22Rv1 (cell line): ENCODE measurements at regions not wholly inside any gene's neighbourhood (a gene's known extent, or its start where the extent isn't known, plus 50 kb on each side); places are given as distances from the start of the nearest gene placed in this dataset.

ENCODE experiments used
- H3K27ac ChIP-seq: fragments of 450-650 bp; 2 replicates; pipeline ENCODE4 v1.5.1; 2017
- CTCF ChIP-seq: fragments of 450-650 bp; IDR thresholded peaks from 2 replicates; pipeline ENCODE4 v1.5.1; 2017; ENCODE audit warnings: mild to moderate bottlenecking
- ZFX ChIP-seq: fragments of 450-650 bp; IDR thresholded peaks from 2 replicates; pipeline ENCODE4 v1.6.1; 2017; ENCODE audit warnings: antibody characterized with exemption, borderline replicate concordance

DNA sequence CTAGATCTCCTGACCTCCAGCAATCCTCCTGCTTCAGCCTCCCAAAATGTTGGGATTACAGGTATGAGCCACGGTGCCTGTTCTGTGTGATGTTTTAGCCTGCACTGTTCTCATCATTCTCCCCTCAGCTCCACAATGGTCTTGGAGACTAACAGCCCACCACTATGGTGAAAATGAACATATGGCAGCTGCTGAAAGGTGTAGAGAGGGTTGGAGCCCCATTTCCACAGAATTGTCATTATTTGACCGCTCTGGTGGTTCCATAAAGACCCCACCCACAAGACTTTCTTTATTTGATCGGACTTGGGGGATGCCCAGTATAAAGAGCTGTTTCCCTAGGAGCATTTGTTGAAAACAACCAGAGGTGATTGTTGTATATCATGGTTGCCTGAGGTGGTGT, 67.9 kb upstream of the SEPTIN5 start:
- TF ChIP-seq ZFX (no peak), CTCF (no peak)
- no peak overlapping the region for H3K27ac ChIP-seq

GRCh38 chr22:19648419-19648929, 65.8 kb upstream of the SEPTIN5 start:
- no peak overlapping the region for H3K27ac ChIP-seq
- no peak for TF ChIP-seq ZFX
- TF ChIP-seq CTCF: no peak

DNA sequence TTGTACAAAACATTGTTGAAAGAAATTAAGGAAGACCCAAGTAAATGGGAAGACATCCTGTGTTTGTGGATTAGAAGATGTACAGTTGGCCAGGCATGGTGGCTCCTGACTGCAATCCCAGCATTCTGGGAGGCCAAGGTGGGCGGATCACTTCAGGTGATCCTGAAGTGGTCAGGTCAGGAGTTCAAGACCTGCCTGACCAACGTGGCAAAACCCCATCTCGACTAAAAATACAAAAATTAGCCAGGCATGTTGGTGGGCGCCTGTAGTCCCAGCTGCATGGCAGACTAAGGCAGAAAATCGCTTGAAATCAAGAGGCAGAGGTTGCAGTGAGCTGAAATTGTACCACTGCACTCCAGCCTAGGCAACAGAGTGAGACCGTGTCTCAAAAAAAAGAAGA, 62.0 kb upstream of the SEPTIN5 start:
- TF ChIP-seq ZFX: no peak
- no peak for TF ChIP-seq CTCF

DNA sequence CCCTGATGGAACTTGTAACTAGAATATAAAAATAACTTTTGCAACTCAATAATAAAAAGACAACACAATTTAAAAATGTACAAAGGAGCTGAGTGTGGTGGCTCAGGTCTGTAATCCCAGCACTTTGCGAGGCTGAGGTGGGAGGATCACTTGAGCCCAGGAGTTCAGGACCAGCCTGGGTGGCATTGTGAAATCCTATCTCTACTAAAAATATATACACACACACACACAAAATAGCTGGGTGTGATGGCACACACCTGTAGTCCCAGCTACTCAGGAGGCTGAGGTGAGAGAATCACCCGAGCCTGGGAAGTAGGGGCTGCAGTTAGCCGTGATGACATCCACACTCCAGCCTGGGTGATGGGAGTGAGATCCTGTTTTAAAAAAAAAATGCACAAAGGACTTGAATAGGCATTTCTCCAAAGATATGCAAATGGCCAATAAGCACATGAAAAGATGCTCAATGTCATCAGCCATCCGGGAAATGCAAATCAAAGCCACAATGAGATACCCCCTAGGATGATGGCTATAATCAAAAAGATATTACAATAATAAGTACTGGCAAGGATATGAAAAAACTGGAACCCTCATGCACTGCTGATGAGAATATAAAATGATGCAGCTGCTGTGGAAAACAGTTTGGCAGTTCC, 59.8 kb upstream of the SEPTIN5 start:
- TF ChIP-seq ZFX (no peak), CTCF (no peak)
- H3K27ac ChIP-seq: no peak overlapping the region

More for the DNA sequence above, 62.0 kb upstream of the SEPTIN5 start:
- H3K27ac ChIP-seq: no peak overlapping the region

- H3K27ac ChIP-seq: no peak overlapping the region
- TF ChIP-seq ZFX (no peak), CTCF (no peak)
Measured at GRCh38 chr22:19655399-19655798, 58.9 kb upstream of the SEPTIN5 start.

DNA sequence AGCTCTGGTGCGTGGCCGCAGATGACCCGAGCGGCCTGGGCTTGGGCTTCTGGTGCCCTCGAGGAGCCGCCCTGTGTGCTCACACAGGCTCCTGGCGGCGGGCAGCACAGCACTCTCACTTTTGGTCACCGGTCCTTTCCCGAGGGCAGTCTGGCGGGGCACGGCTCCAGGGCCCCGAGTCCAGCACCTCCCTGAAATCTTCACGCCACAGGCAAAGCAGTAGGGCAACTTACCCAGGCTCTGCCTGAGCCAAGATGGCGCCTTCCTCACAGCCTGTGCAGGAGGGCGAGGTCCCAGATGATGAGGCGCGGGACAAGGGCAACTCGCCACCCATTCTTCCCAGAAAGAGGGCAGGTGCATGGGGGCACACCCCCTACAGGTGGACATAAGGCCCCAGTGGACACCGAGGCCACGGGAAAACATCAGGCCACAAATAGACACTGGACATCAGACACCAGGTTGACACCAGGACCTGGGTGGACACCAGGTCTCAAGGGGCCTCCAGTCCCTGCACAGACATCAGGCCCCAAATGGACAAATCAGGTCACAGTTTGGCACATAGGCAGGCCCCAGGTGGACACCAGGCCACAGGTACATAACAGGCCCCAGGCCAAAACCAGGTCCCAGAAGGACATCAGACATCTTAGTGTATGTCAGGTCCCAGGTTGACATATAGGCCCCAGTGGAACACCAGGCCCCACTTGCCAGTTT, 57.6 kb upstream of the SEPTIN5 start:
- no peak for TF ChIP-seq CTCF
- TF ChIP-seq ZFX: no peak
- no peak overlapping the region for H3K27ac ChIP-seq
